Mammary epithelial cell (primary cell): ENCODE measurements at regions not wholly inside any gene's neighbourhood (a gene's known extent, or its start where the extent isn't known, plus 50 kb on each side); places are given as distances from the start of the nearest gene placed in this dataset.

ENCODE experiments used
- EZH2 ChIP-seq: IDR thresholded peaks from 2 replicates; pipeline ENCODE4 v1.6.1; 2012; ENCODE audit warnings: low read length, inconsistent platforms, borderline replicate concordance
- TF ChIP-seq, protein P1 (sequence below), 2 donors: IDR thresholded peaks in 1 of 2; conservative IDR thresholded peaks in 1 of 2; 2 replicates each; pipeline ENCODE4 v1.5.1; 2011 to 2012; ENCODE audit warnings: inconsistent platforms in 2 of 2, low read length in 2 of 2, mild to moderate bottlenecking in 2 of 2, control low read depth in 1 of 2, low read depth in 1 of 2; ENCODE audit not compliant: insufficient read depth in 1 of 2; ENCODE audit errors: extremely low read depth in 1 of 2

DNA sequence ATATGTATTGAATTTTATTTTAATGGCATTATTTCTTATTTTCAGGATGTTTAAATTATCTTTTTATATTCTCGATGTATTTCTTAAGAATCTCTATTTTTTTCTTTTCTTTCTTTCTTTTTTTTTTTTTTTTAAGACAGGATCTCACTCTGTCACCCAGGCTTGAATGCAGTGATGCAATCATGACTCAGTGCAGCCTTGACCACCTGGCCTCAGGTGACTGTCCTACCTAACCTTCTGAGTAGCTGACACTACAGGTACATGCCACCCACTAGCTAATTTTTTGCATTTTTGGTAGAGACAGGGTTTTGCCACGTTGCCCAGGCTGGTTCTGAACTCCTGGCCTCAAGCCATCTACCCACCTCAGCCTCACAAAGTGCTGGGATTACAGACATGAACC, 143.8 kb upstream of the LAMA2 start:
- TF ChIP-seq, protein P1, sequence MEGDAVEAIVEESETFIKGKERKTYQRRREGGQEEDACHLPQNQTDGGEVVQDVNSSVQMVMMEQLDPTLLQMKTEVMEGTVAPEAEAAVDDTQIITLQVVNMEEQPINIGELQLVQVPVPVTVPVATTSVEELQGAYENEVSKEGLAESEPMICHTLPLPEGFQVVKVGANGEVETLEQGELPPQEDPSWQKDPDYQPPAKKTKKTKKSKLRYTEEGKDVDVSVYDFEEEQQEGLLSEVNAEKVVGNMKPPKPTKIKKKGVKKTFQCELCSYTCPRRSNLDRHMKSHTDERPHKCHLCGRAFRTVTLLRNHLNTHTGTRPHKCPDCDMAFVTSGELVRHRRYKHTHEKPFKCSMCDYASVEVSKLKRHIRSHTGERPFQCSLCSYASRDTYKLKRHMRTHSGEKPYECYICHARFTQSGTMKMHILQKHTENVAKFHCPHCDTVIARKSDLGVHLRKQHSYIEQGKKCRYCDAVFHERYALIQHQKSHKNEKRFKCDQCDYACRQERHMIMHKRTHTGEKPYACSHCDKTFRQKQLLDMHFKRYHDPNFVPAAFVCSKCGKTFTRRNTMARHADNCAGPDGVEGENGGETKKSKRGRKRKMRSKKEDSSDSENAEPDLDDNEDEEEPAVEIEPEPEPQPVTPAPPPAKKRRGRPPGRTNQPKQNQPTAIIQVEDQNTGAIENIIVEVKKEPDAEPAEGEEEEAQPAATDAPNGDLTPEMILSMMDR (conservative IDR thresholded peaks at IDR 0.05 in 1 of 2, IDR thresholded peaks at IDR 0.05 in 1 of 2; ENCODE audit: extremely low read depth in 1 of 2, insufficient read depth in 1 of 2, low read depth in 1 of 2, low read length in 2 of 2): no peak
- TF ChIP-seq EZH2: no peak
